HG02870 (cell line): ENCODE measurements at regions not wholly inside any gene's neighbourhood (a gene's known extent, or its start where the extent isn't known, plus 50 kb on each side); places are given as distances from the start of the nearest gene placed in this dataset.

Experiments used
- ATAC-seq: cut with Tn5 transposase; IDR thresholded peaks from one replicate; pipeline ENCODE4 v1.9.1; 2021; ENCODE audit warnings: mild to moderate bottlenecking, moderate library complexity; ENCODE audit not compliant: unreplicated experiment

GRCh38 chr2:19614066-19614465 lies 255.6 kb upstream of the OSR1 start:
- no peak for ATAC-seq

- ATAC-seq, result no peak
These were observed 253.3 kb upstream of the OSR1 start for GRCh38 chr2:19611491-19612332.

GRCh38 chr2:19609266-19609665 lies 250.8 kb upstream of the OSR1 start:
- ATAC-seq, result no peak

GRCh38 chr2:19607931-19608771 lies 249.7 kb upstream of the OSR1 start:
- no peak for ATAC-seq

GRCh38 chr2:19607400-19607799 lies 249.0 kb upstream of the OSR1 start:
- no peak for ATAC-seq

- no peak for ATAC-seq
These were observed 242.6 kb upstream of the OSR1 start for GRCh38 chr2:19600982-19601381.

- no peak for ATAC-seq
These were observed 242.1 kb upstream of the OSR1 start for GRCh38 chr2:19600506-19600905.

GRCh38 chr2:19598971-19599370 lies 240.5 kb upstream of the OSR1 start:
- no peak for ATAC-seq

- no peak for ATAC-seq
These were observed 233.8 kb upstream of the OSR1 start for GRCh38 chr2:19592197-19592596.

GRCh38 chr2:19589791-19590190 lies 231.4 kb upstream of the OSR1 start:
- no peak for ATAC-seq

GRCh38 chr2:19580830-19581229 lies 222.4 kb upstream of the OSR1 start:
- ATAC-seq, result no peak

GRCh38 chr2:19580264-19580663 lies 221.8 kb upstream of the OSR1 start:
- no peak for ATAC-seq

GRCh38 chr2:19579461-19579860 lies 221.0 kb upstream of the OSR1 start:
- no peak for ATAC-seq

GRCh38 chr2:19577723-19578122 lies 219.3 kb upstream of the OSR1 start:
- ATAC-seq, result no peak

GRCh38 chr2:19576411-19576810 lies 218.0 kb upstream of the OSR1 start:
- no peak for ATAC-seq

GRCh38 chr2:19575641-19576040 lies 217.2 kb upstream of the OSR1 start:
- ATAC-seq, result no peak

GRCh38 chr2:19574778-19575260 lies 216.4 kb upstream of the OSR1 start:
- ATAC-seq, result no peak

GRCh38 chr2:19573784-19574183 lies 215.4 kb upstream of the OSR1 start:
- ATAC-seq, result no peak

- no peak for ATAC-seq
These were observed 213.3 kb upstream of the OSR1 start for GRCh38 chr2:19571773-19572172.

GRCh38 chr2:19569300-19569791 lies 210.9 kb upstream of the OSR1 start:
- ATAC-seq, result no peak

GRCh38 chr2:19568809-19569208 lies 210.4 kb upstream of the OSR1 start:
- no peak for ATAC-seq

GRCh38 chr2:19560785-19561184 lies 202.4 kb upstream of the OSR1 start:
- ATAC-seq, result no peak
